HFFc6 (cell line): ENCODE measurements at regions not wholly inside any gene's neighbourhood (a gene's known extent, or its start where the extent isn't known, plus 50 kb on each side); places are given as distances from the start of the nearest gene placed in this dataset.

Experiments
- DNase-seq: peaks from one replicate; pipeline ENCODE4 v3.0.0-alpha.2; 2018
- H3K27ac Mint-ChIP-seq: 2 replicates; pipeline ENCODE4 v1.8.0; 2020; ENCODE audit warnings: mild to moderate bottlenecking, mixed read lengths
- H3K27me3 Mint-ChIP-seq: 2 replicates; pipeline ENCODE4 v1.8.0; 2021; ENCODE audit warnings: mild to moderate bottlenecking, moderate library complexity, mixed read lengths; ENCODE audit not compliant: insufficient read depth
- H3K36me3 Mint-ChIP-seq: 2 replicates; pipeline ENCODE4 v1.8.0; 2021; ENCODE audit warnings: low read depth, mixed read lengths
- H3K4me1 Mint-ChIP-seq: 2 replicates; pipeline ENCODE4 v1.8.0; 2020; ENCODE audit warnings: low read depth, mixed read lengths
- H3K4me3 Mint-ChIP-seq: 2 replicates; pipeline ENCODE4 v1.8.0; 2020; ENCODE audit warnings: mild to moderate bottlenecking, moderate library complexity, mixed read lengths
- H3K9me3 Mint-ChIP-seq: 2 replicates; pipeline ENCODE4 v1.8.0; 2020; ENCODE audit warnings: mild to moderate bottlenecking, mixed read lengths
- CTCF ChIP-seq: fragments of 200-600 bp; sonication (generic); IDR thresholded peaks from 2 replicates; pipeline ENCODE4 v1.5.0; 2021; ENCODE audit warnings: antibody characterized with exemption, mild to moderate bottlenecking

GRCh38 chr13:34307607-34308006, 489.7 kb downstream of the RFC3 start:
- H3K4me3 Mint-ChIP-seq = no peak overlapping the region
- no peak for TF ChIP-seq CTCF
- no peaks in the 10 kb centered on the region for H3K36me3 Mint-ChIP-seq
- no peak for DNase-seq
- 0 out of 2 replicates have a peak, but pooled peaks cover 6% of the 10 kb centered on the region for H3K4me1 Mint-ChIP-seq
- no peak overlapping the region for H3K27ac Mint-ChIP-seq
- no peaks in the 10 kb centered on the region for H3K9me3 Mint-ChIP-seq
- H3K27me3 Mint-ChIP-seq = peaks cover 4% of the 10 kb centered on the region; the same call in 1 of the 2 replicates

GRCh38 chr13:34308725-34309124, 490.8 kb downstream of the RFC3 start:
- peak; percentile 36 for DNase-seq
- no peak overlapping the region for H3K4me3 Mint-ChIP-seq
- H3K9me3 Mint-ChIP-seq = no peaks in the 10 kb centered on the region
- H3K36me3 Mint-ChIP-seq = no peaks in the 10 kb centered on the region
- no peak for TF ChIP-seq CTCF
- peaks cover 4% of the 10 kb centered on the region; the same call in 1 of the 2 replicates for H3K27me3 Mint-ChIP-seq
- 0 out of 2 replicates have a peak, but pooled peaks cover 6% of the 10 kb centered on the region for H3K4me1 Mint-ChIP-seq
- H3K27ac Mint-ChIP-seq = no peak overlapping the region

GRCh38 chr13:34310539-34310938, 492.6 kb downstream of the RFC3 start:
- no peaks in the 10 kb centered on the region for H3K36me3 Mint-ChIP-seq
- H3K27me3 Mint-ChIP-seq = peaks cover 3% of the 10 kb centered on the region; the same call in 1 of the 2 replicates
- DNase-seq = no peak
- no peak overlapping the region for H3K4me3 Mint-ChIP-seq
- no peak overlapping the region for H3K27ac Mint-ChIP-seq
- H3K9me3 Mint-ChIP-seq = no peaks in the 10 kb centered on the region
- no peak for TF ChIP-seq CTCF
- 0 out of 2 replicates have a peak, but pooled peaks cover 6% of the 10 kb centered on the region for H3K4me1 Mint-ChIP-seq

- TF ChIP-seq CTCF = no peak
- H3K36me3 Mint-ChIP-seq = no peaks in the 10 kb centered on the region
- 0 out of 2 replicates have a peak, but pooled peaks cover 6% of the 10 kb centered on the region for H3K4me1 Mint-ChIP-seq
- H3K27ac Mint-ChIP-seq = no peak overlapping the region
- H3K9me3 Mint-ChIP-seq = no peaks in the 10 kb centered on the region
- no peak for DNase-seq
- H3K27me3 Mint-ChIP-seq = peaks cover 3% of the 10 kb centered on the region; the same call in 1 of the 2 replicates
- no peak overlapping the region for H3K4me3 Mint-ChIP-seq
These were observed 493.3 kb downstream of the RFC3 start for GRCh38 chr13:34311251-34311650.

- no peaks in the 10 kb centered on the region for H3K9me3 Mint-ChIP-seq
- no peaks in the 10 kb centered on the region for H3K27me3 Mint-ChIP-seq
These were observed 494.6 kb downstream of the RFC3 start for GRCh38 chr13:34312578-34312977.

More at GRCh38 chr13:34312578-34312977, 494.6 kb downstream of the RFC3 start:
- no peak overlapping the region for H3K4me3 Mint-ChIP-seq
- no peak overlapping the region for H3K27ac Mint-ChIP-seq
- no peak for DNase-seq
- 0 out of 2 replicates have a peak, but pooled peaks cover 6% of the 10 kb centered on the region for H3K4me1 Mint-ChIP-seq
- H3K36me3 Mint-ChIP-seq = no peaks in the 10 kb centered on the region
- no peak for TF ChIP-seq CTCF
